ENCODE measurements at regions not wholly inside any gene's neighbourhood (a gene's known extent, or its start where the extent isn't known, plus 50 kb on each side); places are given as distances from the start of the nearest gene placed in this dataset.
A peak's percentile ranks its signal among the peaks of the same experiment; 100 is the strongest.
"Not testable (repeated sequence)": the region's sequence is repeated elsewhere in the genome, so short reads cannot be mapped to it uniquely, and the experiment has no call there.

DNA sequence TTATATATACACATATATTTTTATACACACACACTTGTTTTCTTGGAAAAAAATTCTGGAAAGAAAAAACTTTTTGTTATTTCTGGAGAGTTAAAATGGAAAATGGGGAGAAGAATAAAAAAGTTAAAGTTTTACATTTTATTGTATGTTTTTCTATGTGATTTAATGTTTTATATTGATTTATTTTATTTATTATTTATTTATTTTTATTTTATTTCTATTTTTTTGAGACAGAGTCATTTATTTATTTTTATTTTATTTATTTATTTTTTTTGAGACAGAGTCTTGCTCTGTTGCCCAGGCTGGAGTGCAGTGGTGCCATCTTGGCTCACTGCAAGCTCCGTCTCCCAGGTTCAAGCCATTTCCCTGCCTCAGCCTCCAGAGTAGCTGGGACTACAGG lies 307.0 kb upstream of the FAM98A start:
- not testable (repeated sequence) for DNase-seq

DNA sequence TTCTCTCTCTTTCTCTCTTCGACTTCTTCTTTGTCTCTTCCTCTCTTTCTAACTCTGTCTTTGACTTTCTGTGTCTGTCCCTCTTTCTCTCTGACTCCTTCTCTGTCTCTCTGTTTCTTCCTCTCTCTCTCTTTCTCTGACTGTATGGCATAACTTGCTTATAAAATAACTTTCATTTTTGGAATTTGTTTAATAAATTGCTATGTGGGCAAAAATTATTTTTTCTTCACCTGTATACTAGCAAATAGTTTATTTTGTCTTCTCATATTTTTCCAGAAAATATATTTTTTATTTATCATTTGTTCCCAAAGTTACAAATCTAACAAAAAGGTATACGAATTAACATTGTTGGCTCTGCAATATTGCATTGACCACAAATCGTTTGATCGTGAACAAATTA lies 305.7 kb upstream of the FAM98A start:
- no peak for DNase-seq

DNA sequence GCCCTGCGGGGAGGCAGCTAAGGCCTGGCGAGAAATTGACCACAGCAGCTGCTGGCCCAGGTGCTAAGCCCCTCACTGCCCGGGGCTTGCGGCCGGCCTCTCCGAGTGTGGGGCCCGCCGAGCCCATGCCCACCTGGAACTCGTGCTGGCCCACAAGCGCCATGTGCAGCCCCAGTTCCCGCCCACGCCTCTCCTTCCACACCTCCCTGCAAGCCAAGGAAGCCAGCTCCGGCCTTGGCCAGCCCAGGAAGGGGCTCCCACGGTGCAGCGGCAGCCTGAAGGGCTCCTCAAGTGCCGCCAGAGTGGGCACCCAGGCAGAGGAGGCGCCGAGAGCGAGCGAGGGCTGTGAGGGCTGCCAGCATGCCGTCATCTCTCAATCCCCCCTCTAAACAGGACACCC lies 304.6 kb upstream of the FAM98A start:
- DNase-seq = no peak

DNA sequence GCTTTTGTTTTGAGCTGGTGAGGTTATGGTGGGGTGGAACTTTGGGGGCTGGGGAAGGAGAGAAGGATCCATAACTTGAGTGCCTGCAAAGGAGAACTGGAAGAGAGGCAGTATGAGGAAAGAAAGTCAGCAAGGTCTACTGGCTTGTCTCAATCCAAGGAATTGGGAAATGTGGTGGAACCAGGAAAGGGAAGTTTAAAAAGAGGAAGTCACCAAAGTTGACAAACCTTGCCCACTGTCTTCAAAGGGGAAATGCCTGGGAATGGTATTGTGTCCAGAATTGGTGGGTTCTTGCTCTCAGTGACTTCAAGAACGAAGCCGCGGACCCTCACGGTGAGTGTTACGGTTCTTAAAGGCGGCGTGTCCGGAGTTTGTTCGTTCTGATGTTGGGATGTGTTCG lies 304.1 kb upstream of the FAM98A start:
- DNase-seq = no peak

DNA sequence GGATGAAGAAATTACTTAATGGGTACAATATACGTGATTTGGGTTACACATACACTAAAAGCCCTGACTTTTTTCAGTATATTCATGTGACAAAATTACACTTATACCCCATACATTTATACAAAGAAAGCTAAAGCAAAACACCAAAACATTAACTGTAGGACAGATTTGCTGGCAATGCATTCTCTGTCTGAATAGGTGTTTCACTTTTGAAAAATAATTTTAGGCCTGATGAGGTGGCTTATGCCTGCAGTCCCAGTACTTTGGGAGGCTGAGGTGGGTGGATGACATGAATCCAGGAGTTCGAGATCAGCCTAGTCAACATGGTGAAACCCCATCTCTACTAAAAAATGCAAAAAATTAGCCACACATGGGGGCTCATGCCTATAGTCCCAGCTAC lies 301.5 kb upstream of the FAM98A start:
- no peak for DNase-seq

DNA sequence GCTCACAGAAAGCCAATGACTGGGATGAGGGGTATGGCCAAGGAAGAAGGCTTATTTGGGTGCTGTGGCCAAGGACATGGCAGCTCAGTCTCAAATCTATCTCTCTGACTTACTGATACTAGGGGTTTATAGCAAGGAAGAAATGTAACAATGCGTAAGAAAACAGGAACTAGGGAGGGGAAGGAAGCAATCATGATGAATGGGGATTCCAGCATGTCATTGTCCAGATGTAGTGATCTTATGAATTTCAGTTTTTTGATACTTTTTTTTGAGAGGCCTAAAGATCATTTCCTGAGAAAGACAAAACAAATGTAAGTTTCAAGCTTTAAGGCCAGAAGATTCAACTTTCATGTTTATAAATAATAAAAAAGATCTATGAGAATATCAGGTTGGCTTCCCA lies 298.6 kb upstream of the FAM98A start:
- DNase-seq = no peak

DNA sequence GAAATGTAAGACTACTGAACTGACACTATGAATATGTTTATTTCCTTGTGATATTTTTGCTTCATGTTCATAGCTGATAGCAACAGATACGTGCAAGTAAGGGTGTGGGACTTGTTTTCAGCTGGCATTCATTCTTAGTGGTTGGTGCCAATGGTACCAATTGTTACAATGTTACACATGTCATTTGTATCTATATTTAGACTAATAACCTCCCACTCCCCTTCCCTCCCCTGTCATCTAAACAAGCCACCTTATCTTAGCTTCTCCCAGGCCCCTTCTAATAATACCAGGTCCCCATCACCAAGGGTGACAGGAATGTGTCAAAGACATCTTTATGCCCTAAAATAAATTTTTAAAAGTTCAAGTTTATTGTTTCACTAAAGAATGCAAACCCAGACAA lies 294.7 kb upstream of the FAM98A start:
- no peak for DNase-seq

DNA sequence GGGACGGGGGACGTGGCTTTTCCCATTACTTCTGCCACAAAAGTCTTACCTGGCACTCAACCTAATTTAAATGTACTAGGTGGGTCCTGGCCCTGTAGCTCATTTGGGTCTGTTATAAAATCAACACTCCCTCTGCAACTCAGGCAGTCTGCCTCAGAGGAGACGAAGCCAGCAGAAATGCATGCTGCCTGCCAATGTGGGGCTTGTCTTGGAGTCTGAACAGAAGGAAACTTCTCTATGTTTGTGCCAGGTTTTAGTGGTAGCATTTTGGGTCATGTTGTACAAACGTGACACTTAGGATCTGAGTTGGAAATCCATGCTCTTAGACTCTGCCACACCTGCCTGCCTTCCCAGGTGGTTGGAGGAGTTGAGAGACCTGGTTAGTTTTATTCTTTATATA lies 292.5 kb upstream of the FAM98A start:
- DNase-seq = no peak

DNA sequence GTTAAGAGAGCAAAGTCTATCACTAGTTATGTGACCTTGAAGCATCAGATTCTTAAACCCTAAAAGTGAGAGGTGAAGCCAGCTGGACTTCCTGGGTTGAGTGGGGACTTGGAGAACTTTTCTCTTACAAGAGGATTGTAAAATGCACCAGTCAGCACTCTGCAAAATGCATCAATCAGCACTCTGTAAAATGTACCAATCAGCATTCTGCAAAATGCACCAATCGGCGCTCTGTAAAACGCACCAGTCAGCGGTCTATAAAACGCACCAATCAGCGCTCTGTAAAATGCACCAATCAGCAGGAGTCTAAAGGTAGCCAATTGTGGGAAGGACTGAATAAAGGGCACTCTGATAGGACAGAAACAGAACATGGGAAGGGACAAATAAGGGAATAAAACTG lies 291.6 kb upstream of the FAM98A start:
- no peak for DNase-seq

DNA sequence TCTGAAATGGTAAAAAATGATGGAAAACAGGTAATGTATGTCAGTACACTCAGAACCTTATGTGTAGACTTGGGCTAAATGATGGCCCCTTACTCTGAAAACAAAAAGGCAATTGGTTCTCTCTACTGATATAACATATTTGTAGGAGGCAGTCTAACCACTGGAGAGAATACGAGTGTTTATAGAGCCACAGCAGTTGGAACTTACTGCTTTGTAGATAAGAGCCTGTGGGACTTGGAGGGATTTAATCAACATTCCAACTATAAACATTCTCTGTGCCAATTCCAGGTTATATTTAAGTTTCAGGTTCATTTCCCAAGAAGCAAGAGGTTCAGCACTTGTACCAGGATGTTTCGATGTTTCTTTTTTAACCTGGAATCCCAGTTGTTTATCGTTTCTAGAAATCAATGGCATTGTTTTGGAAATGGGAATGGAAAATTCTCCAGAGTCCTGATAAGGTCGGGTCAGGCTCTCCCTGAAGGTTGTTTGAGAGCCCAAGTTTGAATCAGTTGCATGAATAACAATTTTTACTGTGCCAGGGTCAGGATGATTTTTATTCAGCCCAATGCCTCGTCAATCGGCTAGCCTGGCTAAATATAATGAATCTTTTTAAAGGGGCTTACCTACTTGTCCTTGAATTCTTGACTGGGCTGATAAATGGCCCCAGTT lies 278.4 kb upstream of the FAM98A start:
- DNase-seq = no peak

DNA sequence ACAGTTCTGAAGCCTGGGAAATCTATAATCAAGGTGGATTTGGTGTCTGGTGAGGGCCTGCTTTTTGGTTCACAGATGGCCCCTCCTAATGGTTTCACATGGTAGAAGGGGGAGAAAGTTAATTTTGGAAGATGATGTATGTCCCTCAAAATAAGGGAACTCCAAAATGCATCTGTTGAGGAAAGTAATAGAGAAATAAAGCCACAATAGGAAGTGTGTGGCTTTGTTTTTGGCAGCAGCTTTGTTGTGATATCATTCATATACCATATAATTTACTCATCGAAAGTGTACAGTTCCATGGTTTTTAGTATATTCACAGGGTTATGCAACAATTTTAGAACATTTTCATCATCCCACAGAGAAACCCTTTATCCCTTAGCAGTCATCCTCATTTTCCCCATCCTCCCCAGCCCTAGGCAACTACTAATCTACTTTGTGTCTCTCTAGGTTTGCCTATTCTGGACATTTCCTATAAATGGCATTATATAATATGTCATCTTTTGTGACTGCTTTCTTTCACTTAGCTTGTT lies 274.0 kb upstream of the FAM98A start:
- DNase-seq = no peak

DNA sequence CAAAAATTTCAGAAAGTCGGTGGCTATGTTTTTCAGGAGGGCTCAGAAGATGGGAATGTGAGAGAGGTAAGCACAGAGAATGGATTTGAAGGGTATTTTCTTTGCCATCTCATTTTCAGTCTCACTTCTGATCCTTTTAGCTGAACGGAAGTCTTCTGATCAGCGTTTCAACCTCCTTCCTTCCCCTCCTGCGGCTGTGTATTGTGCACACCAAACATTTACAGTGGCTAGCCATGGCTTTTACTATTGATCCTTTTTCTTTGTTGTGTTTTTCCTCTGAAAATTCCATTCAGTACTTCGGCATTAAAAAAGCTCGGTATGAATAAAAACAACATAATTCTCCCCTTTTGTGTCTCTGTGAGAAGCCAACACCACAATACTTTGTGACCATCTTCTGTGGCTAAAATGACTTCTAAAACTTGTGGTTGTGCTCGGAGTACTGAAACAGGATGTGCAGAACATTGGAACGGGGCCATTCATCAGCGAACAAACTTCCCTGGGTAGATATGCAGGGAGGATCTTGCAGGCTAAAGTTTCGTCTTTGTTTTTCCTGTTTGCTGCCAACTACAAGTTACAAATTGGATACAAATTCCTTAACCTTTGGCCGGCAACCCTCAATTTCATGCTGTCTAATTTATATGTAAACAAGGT lies 260.8 kb upstream of the FAM98A start:
- no peak for DNase-seq

DNA sequence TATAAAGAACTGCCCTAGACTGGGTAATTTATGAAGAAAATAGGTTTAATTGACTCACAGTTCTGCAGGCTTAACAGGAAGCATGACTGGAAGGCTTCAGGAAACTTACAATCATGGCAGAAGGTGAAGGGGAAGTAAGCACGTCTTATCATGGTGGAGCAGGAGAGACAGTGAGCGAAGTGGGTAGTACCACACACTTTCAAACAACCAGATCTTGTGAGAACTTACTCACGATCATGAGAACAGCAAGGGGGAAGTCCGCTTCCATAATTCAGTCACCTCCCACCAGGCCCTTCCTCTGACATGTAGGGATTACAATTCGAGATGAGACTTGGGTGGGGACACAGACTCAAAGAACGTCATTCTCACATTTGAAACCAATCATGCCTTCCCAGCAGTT lies 260.1 kb upstream of the FAM98A start:
- DNase-seq = no peak

DNA sequence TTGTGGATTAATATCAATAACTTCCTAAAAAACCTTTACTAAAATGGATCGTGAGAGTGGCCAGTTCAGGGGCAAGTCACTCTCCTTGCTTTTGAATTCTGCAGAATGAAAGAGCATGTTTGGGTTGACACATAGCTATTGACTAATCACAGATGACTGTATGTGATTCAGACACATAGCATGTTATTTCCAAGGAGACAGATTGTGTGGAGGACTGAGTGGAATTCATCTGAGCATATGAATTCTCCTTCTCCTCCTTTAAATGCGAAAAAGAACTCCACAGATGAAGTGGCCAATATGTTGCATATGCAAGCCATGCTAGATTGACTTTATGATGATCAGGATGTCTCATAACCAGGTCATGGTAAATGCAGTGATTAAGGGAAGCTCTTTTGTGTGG lies 249.4 kb upstream of the FAM98A start:
- no peak for DNase-seq

DNA sequence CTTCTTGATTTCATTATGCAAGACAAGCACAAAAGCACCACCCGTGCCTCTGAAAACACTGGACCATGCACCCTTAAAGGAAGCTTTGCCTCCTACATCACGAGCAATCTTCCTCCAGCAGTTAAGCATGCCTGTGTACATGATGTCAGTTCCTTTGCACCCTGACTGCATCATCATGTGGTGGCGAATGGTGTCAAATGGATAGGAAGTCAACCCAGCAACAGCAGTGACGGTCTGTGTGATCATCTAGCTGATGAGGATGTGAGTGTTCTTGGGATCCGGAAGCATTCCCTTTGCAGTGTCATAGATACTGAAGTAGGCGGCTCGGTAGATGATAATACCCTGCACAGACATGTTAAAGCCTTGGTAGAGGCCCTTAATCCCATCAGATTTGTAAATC lies 240.7 kb upstream of the FAM98A start:
- no peak for DNase-seq

DNA sequence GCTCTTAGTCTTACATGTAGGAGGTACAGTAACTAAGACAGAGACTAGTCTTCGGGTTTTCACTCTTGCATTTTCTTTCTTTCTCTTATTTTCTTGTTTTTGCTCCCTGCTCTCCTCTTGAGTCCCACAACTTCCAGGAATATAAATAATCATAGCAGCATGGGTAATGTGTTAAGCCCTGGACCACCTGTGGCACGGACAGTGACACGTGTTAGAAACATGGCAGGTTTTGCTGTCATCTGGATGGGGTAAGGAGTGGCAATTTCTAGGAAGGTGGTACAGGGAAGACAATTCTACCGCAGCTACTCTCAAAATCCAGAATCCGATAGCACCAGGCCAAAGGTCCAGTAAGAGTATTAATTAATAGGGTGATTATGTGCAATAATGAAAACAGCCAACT lies 237.5 kb upstream of the FAM98A start:
- DNase-seq = no peak

DNA sequence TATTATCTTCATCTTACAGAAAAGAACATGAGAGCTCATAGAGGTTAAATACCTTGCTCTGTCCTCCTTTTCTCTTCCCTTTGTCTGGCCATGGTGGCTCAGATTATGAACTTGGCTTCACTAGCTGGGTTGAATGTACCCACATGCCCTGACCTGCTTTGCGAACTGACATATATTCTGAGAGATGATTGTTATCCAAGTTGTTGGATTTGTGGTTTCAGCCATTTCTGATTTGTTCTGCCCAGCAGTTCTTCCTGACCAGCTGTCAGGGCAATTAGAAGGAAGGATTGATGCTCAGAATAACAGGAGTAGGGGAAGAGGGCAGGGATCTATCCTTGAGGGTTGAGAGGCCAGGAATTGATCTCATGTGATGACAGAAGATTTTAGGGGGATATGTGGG lies 236.8 kb upstream of the FAM98A start:
- no peak for DNase-seq

DNA sequence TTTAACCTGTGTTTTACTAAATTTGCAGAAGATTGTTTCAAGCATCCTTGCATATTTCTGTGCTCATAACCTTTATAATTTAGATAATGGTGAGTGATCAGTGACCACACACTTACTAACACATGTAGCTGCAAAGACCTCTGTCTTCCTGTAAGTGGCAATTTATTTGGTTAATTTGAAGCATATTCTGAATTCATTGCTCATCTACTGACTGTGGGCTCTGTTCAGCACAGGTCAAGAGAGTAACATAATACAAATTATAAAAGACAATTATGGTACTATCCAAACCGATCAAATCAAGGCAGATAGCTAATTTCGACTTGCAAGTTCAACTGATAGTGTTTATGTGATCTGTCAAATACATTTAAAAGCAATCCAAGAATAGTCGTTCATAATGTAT lies 223.9 kb upstream of the FAM98A start:
- no peak for DNase-seq

DNA sequence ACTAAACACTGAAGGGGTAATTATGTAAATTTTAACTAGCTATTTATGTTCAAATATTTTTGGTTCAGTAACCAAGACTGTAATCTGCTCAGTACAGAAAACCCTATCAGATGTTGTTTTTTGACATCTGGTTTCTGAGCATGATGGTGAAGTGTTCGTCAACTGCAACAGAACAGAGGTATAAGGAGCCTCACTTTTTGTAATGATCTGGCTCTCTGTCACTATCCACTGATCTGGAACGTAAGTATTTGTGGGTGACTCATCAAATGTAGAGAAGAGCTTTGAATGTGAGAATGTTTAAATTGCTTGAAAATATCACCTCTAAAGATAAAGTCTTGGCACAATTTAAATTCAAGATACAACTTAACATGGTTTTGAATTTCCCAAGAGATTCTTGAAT lies 213.6 kb upstream of the FAM98A start:
- DNase-seq = peak; percentile 4

DNA sequence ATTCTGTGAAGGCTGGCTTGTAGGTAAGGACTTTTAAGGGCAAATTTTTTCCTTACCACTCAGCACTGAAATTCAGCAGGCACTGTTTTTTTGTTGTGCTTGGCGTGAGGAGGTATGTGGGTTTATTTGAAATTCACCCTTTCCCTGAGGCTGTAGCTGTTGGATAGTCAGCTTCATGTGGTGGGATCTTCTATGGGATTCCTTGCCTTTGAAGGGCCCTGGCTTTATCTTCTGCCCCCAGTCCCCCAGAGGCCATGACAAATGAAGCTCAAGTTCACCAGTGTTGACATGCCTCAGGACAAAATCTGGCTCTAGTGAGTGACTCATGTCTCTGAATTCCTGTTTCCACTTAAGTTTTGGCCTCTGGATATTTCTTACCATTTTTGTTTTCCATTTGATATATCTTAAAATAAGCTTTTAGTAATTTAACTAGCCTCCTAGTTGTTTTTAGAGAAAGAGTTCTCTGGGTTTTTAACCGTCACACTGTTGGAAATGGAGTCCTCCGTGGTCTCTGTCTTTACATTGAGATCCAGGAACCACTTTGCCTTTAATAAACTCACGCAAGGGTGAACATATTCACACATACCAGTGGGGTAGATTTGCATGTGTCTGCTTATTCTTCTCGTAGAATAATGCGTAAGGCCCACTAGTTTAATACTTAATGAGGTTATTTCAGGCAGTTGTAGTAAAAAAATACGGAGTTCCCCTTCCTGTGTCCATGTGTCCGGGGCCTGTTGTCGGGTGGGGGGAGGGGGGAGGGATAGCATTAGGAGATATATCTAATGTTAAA lies 211.1 kb upstream of the FAM98A start:
- no peak for DNase-seq

DNA sequence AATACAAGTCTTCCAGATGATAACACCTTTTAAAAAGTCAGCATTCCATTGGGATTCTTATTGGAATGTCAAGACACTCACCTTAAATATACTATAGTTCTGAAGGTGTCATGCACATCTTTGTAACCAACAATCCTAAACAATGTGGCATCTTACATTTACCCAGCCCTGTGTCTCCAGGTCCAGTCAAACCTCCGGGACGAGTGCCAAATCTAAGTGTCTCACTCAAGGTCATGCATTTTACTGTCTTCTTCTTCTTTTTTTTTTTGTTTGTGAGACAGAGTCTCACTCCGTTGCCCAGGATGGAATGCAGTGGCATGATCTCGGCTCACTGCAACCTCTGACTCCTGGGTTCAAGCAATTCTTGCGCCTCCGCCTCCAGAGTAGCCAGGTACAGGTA lies 206.9 kb upstream of the FAM98A start:
- no peak for DNase-seq

DNA sequence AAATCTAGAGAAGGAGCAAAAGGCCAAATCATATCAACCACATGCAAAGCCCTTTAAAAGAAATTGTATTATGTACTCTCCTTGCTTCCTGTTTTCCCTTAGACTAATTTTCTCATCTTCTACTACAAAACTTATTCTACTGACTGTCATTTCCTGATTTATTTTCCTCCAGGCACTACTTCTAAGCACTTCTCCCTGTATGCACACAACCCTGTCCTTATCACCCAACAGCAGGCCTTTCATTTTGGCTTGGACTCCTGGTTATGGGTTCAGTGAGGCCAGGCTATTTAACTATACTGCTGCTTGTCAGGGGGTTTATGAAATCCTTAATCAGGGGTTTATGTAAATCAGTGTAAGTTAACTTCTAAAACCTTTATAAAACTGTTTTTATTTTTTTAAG lies 205.1 kb upstream of the FAM98A start:
- DNase-seq = no peak

DNA sequence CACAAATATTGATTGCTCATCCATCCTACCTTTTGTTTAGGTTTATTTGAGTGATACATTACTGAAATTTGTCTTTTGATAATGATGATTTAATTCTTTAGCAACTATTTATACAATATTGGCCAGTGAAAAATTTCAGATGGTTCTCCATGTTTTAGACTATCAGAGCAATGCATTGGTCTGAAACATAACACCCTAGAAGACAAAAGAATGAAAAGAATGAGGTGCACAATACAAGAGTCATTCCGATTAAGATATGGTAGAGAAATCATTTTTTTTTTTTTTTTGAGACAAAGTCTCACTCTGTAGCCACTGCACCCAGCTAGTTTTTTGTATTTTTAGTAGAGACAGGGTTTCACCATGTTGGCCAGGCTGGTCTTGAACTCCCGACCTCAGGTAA lies 197.4 kb upstream of the FAM98A start:
- DNase-seq = no peak

DNA sequence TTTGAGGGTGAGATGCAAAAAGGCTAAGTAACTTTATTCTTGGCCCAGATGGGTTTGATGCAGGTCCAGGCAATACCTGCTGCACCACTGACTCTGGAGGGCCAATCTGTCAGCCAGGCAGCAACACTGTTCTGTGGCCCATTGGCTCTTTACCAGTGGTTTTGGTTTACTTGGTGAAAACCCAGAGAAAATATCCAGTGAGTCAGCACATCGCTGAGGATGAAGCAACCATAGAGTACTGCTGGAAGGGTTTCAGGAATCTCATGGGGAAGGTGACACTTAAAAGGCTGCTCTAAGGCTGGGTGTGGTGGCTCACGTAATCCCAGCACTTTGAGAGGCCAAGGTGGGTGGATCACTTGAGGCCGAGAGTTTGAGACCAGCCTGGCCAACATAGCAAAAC lies 192.5 kb upstream of the FAM98A start:
- no peak for DNase-seq
